GM21447 (cell line): ENCODE measurements at regions not wholly inside any gene's neighbourhood (a gene's known extent, or its start where the extent isn't known, plus 50 kb on each side); places are given as distances from the start of the nearest gene placed in this dataset.
"Not testable (repeated sequence)": the region's sequence is repeated elsewhere in the genome, so short reads cannot be mapped to it uniquely, and the experiment has no call there.

Experiments
- ATAC-seq: cut with Tn5 transposase; IDR thresholded peaks from one replicate; pipeline ENCODE4 v1.9.1; 2021; ENCODE audit not compliant: unreplicated experiment

DNA sequence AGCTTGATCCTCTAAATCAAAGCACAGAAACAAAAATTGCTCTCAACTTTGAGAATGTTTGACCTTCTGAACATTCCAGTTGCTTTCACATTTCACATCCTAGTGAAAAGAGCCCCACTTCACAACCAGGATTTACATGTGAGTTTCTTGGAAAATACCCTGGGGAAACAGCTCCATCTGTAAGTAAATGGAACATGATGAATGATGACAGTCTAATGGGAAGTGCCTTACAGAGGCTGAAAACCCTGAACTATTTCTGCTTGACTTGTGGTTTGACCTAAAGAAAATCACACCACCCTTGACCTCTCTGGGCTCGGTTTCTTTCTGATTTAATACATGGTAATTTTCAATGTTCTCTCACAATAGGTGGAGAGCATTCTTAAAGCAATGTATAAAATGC lies 499.4 kb upstream of the API5 start:
- no peak for ATAC-seq

DNA sequence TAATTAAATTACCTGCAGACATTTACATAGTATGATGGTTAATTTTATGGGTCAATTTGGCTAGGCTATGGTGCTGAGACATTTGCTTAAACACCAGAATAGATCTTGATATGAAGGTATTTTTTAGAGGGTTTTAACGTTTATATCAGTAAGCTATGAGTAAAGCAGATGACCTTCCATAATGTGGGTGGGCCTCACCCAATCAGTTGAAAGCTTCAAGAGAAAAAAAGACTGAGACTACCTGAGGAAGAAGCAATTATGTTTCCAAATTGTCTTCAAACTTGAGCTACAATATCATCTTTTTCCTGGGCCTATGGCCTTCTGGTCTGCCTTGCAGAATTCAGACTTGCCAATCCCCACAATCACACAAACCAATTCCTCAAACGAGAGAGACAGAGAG lies 498.8 kb upstream of the API5 start:
- ATAC-seq, result no peak

DNA sequence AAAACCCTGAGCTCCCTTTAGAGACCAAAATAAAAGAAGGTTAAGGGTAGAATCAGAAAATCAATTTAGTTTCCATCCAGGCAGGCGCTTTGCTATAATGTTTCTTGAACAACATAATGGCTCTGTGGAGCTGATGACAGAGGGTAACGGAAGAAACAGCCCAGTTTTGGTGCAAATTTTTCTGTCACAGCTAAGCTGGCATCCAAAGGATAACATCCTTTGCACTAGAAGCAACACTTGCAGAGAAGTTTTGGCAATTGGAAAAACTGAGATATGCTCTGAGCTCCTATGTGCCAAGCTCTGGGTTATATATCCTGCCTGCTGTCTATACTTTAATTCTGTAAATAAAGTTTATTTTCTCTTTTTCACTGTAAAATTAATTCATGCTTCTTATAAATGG lies 495.3 kb upstream of the API5 start:
- ATAC-seq, result no peak

DNA sequence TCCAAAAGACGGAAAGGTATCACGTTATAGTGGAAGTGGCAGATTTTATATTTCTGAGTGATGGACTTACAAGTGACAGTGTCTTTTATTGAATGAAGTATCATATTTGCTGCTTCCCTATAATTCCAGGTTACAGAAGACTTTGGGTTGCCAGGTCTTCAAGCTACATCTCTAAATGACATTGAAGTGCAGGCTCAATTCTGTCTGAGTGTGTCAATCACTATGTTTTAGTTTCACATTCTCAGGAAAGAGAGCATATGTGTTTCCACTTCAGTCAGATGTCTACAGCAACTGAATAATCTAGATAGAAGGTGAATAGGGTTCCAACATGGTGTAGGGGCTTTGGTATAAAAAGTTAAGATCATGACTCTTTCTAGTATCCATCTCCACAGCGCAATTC lies 492.7 kb upstream of the API5 start:
- ATAC-seq, result no peak

DNA sequence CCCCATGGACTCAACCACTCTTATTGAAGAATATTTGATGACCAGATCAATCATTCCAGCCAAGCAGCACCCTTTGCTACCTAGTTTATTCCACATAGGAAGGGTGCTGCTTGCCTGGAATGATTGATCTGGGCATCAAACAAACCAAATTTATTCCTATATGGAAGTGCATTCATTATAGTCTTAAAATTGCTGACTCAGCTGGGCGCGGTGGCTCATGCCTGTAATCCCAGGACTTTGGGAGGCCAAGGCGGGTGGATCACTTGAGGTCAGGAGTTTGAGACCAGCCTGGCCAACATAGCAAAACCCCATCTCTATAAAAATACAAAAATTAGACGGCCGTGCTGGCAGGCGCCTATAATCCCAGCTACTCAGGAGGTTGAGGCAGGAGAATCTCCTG lies 489.6 kb upstream of the API5 start:
- not testable (repeated sequence) for ATAC-seq

DNA sequence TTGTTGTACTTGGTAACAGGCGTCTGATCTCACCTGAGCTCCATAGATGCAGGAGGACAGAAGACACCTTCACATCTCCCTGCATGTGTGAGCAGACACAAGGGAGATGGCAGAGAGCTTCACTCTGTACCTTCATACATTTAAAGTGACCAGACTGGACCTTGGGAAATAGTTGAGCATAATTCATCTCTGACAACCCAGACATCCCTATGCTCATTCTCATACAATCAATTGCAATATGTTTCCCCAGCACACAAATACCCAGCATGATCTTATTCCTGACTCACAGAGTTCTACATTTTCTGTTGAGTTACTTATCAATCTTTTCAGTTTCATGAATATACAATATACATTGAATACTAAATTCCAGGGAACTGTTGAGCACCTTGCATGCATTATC lies 488.2 kb upstream of the API5 start:
- no peak for ATAC-seq

DNA sequence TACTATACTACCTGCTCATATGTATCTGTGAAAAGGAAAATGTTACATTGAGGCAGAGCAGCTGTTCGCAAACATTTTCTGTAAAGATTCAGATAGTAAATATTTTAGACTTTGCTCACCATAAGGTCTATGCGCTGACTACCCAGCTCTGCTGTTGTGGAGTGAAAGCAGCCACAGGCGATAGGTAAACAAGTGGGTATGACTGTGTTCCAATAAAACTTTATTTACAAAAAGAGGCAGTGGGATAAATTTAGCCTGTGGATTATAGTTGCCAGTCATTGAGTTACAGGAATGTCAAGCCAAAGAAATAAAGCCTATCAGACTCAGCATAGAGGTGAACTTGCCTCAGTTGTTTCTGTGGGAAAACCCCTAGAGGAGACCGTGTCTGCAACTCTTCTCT lies 487.7 kb upstream of the API5 start:
- ATAC-seq, result no peak

DNA sequence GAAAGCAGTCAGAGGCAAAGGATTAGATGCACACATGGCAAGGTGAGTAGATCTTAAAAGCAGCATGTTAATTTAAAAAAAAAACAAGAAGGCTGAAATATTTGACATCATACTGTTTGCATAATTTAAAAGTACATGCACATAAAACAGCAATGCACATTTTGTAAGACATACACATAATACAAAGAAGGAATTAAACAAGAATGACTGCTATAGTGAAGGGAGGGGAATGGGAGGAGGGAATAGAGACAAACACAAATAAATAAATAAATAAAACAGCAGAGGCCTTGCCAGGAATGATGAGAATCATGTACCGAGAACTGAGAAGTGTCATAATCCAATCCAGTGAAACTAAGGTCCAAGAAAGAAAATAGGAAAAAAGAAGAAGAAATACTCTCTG lies 486.2 kb upstream of the API5 start:
- ATAC-seq, result no peak

DNA sequence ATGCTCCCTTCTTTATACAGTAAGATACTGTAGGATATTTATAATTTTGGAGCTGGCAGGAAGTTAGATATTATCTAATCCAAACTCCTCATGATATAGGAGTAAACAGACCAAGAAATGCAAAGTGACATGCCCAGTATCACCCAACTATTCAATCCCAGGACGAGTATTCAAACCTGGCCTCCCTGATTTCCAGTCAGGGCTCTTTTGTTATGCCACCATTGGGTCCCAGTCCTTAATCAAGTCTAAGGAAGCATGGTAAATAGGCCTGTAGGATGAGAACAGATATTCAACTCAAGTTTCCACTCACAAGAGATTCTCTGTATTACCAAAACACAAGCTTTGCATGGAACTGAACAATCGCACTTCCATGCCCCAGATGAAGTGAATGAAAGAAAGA lies 484.0 kb upstream of the API5 start:
- ATAC-seq, result no peak

DNA sequence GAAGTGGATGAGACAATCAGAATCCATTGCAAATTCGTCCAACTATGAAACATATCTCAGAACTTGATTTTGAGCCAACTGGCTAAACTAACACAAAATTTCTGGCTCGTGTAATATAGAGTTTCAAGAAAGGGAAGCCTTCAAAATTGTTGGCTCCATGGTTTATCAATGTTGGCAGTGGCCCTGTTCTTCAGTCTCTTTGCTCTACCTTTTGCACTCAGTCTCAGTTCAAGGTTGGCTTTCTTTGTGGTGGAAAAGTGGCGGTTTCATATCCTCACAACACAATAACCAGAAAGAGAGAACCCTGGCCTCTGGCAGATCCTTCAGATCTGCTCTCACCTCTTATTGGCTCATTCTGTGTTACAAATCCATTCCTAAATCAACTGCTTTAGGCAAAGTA lies 473.8 kb upstream of the API5 start:
- no peak for ATAC-seq

DNA sequence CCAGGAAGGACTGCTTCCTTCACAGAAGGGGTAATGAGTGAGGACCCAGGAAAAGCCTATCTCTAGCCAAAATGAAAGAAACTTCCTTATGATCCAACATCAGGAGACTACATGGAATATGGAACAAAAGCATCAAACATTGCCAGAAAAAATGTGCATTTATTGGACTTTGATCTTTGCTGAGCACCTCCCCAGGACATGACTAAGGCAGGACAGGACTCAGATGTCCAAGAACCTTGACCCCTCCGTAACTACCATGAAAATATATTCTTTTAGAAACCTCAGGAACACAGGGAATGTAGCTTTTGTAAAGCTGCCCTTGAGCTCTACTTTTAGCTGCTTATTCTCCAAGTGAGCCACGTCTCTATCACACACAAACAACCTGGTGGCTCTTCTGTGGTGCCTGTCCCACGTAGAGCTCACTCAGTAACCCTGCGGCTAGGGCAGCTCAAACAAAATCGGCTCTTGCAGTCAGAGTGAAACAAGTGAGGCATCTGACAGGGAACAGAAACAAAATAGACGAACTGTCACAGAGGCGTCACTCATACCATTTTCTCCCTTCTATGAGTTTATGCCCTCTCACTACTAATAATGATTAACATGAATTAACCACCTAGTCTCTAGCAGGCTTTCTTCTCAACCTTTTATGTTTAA lies 471.5 kb upstream of the API5 start:
- ATAC-seq, result no peak

DNA sequence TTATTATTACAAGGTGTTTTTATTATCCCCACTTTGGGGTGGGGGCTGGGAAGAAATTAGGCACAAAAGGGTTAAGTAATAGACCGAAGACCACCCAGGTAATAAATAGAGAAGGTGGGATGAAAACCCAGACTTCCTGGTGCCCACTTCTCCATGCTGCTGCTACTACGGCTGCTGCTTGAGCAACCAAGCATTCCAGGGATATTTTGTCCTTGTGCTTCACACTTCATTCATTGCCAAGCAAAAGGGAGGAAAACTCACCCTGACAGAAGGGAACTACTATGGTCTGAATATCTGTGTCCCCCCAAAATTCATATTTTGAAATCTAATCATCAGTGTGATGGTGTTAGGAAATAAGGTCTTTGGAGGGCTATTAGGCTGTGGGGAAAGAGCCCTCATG lies 470.9 kb upstream of the API5 start:
- ATAC-seq, result no peak

DNA sequence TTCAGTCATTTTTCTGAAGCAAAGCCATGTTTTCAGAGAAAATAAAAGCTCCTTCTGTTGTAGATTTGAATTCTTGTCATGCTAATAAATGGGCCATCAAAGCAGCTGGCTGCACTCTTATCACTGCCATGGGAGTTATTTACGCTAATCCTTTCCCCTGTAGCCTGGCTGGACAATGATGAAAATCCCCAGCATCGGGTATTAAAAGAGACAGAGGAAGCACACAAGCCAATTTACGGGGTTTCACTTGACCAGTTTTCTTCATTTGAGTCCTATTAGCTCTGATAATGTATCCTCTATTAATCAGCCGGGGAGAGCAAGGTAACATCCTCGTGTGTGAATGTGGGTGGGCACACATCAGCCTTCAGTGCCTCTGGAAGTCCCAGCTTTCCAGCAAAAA lies 470.2 kb upstream of the API5 start:
- no peak for ATAC-seq

DNA sequence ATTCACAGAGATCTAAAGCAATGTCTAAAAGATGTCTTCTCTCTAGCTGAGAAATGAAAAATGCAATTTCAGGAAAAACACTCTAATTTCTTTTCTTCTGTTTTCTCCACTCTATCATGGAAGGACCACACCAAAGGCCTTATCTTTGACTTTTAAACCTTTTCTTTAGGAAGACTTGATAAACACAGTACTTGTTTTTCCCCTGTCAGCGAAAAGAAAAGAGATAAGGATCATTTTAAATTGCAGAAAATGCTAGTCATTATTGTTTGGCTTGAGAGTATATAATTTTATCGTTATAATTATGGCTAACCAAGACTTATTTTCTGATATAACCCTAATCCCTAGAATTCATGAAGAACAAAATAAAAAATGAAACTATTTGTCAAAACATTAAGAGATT lies 462.4 kb upstream of the API5 start:
- ATAC-seq, result no peak

DNA sequence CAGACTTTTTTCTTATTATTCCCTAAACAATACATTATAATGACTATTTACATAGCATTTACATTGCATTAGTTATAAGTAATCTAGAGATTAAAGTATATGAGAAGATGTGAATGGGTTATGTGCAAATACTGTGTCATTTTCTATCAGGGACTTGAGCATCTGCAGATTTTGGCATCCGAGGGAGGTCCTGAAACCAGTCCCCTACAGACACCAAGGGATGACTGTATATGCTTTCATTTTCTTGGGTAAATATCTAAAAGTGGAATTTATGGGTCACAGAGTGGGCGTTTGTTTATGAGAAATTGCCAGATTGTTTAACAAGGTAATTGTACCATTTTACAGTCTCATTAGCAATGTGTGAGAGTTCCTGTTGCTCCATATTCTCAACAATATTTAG lies 454.5 kb upstream of the API5 start:
- no peak for ATAC-seq

DNA sequence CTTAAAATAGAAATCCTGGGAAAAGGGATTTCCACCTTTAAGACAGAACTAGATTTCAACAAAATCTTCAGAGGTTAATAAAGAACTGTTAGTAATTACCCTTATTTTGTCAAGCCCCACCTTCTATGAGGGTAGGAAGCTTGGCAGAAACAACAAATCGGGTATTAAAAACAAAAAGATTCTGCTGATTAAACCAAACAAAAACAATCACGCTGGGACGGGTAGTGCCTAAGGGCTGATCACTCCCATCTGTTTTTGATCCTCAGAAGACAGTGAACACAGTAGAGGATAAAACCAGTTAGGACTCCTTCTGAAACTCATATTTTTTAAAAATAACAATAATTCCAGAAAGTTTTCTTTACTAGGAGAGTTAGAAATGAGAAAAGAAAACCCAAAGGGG lies 441.3 kb upstream of the API5 start:
- ATAC-seq, result no peak

DNA sequence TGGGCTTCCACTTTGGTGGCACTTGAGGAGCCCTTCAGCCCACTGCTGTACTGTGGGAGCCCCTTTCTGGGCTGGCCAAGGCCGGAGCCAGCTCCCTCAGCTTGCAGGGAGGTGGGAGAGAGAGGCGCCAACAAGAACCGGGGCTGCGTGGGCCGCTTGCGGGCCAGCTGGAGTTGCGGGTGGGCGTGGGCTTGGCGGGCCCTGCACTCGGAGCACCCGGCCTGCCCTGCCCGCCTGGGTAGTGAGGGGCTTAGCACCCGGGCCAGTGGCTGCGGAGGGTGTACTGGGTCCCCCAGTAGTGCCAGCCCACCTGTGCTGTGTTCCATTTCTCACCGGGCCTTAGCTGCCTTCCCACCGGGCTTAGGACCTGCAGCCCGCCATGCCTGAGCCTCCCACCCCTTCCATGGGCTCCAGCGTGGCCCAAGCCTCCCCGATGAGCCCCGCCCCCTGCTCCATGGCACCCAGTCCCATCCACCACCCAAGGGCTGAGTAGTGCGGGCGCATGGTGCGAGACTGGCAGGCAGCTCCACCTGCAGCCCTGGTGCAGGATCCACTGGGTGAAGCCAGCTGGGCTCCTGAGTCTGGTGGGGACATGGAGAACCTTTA lies 437.9 kb upstream of the API5 start:
- ATAC-seq, result not testable (repeated sequence)

DNA sequence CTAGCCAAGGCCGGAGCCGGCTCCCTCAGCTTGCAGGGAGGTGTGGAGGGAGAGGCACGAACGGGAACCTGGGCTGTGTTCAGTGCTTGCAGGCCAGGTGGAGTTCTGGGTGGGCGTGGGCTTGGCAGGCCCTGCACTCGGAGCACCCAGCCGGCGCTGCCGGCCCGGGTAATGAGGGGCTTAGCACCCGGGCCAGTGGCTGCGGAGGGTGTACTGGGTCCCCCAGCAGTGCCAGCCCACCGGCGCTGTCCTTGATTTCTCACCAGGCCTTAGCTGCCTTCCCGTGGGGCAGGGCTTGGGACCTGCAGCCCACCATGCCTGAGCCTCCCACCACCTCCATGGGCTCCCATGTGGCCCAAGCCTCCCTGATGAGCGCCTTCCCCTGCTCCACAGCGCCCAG lies 430.5 kb upstream of the API5 start:
- ATAC-seq, result not testable (repeated sequence)

DNA sequence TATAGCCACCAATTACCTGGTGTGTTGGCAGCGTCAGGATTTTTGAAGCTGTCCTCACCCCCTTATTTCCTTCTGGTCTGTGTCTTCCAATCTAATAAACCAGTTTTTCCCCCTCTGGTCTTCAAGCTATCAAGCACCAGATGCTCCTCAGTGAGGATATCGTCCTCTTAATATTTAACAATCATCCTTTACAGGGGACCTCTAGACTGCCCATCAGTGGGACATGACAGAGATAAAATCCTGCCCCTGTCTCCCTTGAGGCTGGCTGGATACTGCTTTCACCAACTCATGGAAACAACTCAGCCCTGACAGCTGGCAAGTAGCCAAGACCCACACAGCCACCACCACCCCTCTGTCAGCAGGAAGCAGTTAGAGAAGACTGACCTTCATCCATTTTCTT lies 421.0 kb upstream of the API5 start:
- no peak for ATAC-seq

DNA sequence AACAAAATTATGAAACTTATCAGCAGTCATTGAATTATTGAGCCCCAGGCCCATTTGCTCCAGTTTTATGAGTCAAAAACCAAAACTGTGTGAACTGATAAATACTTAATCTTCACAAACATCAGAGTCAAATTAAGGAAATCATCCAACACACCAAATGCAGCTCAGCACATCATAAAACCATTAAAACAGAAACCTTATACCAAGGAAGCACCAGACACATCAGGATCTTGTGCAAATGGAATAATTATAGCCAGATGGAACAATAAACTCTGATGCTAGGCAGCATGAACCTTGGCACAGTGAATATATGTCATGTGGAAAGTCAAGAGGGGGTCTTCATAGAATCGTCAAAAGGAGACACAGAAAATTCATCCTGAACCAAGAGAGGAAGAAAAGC lies 410.7 kb upstream of the API5 start:
- ATAC-seq, result no peak

DNA sequence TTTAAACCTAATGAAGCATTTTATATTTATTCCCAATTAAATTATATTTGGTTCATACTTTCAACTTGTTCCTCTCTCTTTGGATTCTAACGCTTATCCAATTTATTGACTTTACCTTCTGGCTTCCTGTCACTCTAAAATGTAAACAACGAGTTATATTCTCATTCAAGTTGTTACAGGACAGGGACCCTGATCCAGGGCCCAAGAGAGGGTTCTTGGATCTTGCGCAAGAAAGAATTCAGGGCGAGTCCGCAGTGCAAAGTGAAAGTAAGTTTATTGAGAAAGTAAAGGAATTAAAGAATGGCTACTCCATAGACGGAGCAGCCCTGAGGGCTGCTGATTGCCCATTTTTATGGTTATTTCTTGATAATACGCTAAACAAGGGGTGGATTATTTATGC lies 405.6 kb upstream of the API5 start:
- no peak for ATAC-seq

DNA sequence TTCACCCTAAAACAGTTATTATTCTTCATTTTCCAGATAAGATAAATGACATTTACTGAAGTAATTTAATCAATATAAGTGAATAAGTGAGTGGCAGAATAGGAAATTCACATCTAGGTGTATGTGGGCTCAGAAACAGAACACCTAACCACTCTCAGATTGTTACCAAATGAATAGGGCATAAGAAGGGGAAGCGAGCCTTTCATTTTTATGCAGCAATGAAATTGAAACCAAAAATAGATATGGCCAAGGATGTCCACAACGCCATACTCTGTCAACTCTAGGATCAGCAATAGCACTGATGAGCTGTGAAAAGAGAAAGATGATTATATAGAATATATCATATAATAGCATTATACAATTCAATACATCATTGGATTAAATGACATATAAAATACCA lies 398.1 kb upstream of the API5 start:
- no peak for ATAC-seq

DNA sequence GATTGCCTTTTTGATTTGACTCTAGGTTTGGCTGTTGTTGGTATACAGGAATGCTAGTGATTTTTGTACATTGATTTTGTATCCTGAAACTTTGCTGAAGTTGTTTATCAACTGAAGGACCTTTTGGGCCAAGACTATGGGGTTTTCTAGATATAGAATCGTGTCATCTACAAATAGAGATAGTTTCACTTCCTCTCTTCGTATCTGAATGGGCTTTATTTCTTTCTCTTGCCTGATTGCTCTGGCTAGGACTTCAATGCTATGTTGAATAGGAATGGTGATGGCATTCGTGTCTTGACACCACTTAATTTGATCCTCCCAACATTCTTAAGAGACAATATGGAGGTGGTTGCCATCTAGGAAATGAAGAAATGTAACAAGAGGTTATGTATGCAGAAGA lies 388.1 kb upstream of the API5 start:
- ATAC-seq, result no peak
